Caco-2 (cell line): ENCODE measurements at regions not wholly inside any gene's neighbourhood (a gene's known extent, or its start where the extent isn't known, plus 50 kb on each side); places are given as distances from the start of the nearest gene placed in this dataset.

ENCODE experiments used
- BruUV-seq: library from RNA; stranded (reverse); fragments of 400-500 nt; replicated peaks from 2 replicates; lab custom pipeline; 2021; lab: Mats Ljungman, UMichigan
- CTCF ChIA-PET: fragments of 300-600 bp; sonication (Branson Sonifier 250); formaldehyde crosslinking; loops from one replicate; lab custom pipeline; 2022; ENCODE audit warnings: antibody characterized with exemption; lab: Charles Lee
- POLR2A ChIA-PET: fragments of 300-600 bp; sonication (Branson Sonifier 250); formaldehyde crosslinking; loops from one replicate; lab custom pipeline; 2022; ENCODE audit warnings: antibody characterized with exemption; lab: Charles Lee
- DNase-seq, 2 experiments: peaks; one replicate each; pipeline versions ENCODE4 v3.0.0 to v3.0.0-alpha.2; 2020 to 2022
- H3K27me3 ChIP-seq: replicated peaks from 2 replicates; pipeline ENCODE4 v1.6.0; 2011; ENCODE audit warnings: low read length; ENCODE audit not compliant: control insufficient read depth, insufficient read depth
- H3K36me3 ChIP-seq: 2 replicates; pipeline ENCODE4 v1.5.1; 2011; ENCODE audit warnings: low read length; ENCODE audit not compliant: control insufficient read depth, insufficient read depth
- H3K4me1 ChIP-seq: fragments of 250-450 bp; sonication (Bioruptor Pico); 2 replicates; pipeline ENCODE4 v1.5.1; 2020; ENCODE audit warnings: mild to moderate bottlenecking
- H3K4me3 ChIP-seq: 2 replicates; pipeline ENCODE4 v1.5.1; 2011; ENCODE audit warnings: low read depth, mild to moderate bottlenecking, control low read depth, low read length
- H3K9me3 ChIP-seq: fragments of 250-450 bp; sonication (Bioruptor Pico); 2 replicates; pipeline ENCODE4 v1.5.1; 2020; ENCODE audit warnings: mild to moderate bottlenecking, moderate library complexity
- H3K27ac Mint-ChIP-seq: one replicate; pipeline ENCODE4 v1.8.0; 2022; ENCODE audit warnings: mixed read lengths; ENCODE audit not compliant: unreplicated experiment
- H3K27me3 Mint-ChIP-seq: one replicate; pipeline ENCODE4 v1.8.0; 2022; ENCODE audit warnings: mixed read lengths; ENCODE audit not compliant: insufficient read depth, unreplicated experiment
- H3K36me3 Mint-ChIP-seq: one replicate; pipeline ENCODE4 v1.8.0; 2022; ENCODE audit warnings: mild to moderate bottlenecking, mixed read lengths; ENCODE audit not compliant: insufficient read depth, unreplicated experiment
- H3K4me1 Mint-ChIP-seq: one replicate; pipeline ENCODE4 v1.8.0; 2022; ENCODE audit warnings: low read depth, mixed read lengths; ENCODE audit not compliant: unreplicated experiment
- H3K4me3 Mint-ChIP-seq: one replicate; pipeline ENCODE4 v1.8.0; 2022; ENCODE audit warnings: mild to moderate bottlenecking, moderate library complexity, mixed read lengths; ENCODE audit not compliant: unreplicated experiment
- H3K9me3 Mint-ChIP-seq: one replicate; pipeline ENCODE4 v1.8.0; 2022; ENCODE audit warnings: mixed read lengths; ENCODE audit not compliant: unreplicated experiment
- intact Hi-C: fragments of 100-400 bp; cut with micrococcal nuclease; formaldehyde crosslinking; loops from one replicate; pipeline ENCODE4 v1.10.0; 2022; ENCODE audit not compliant: unreplicated experiment
- TF ChIP-seq, protein P1 (sequence below), 2 experiments: fragments of 200-600 bp in 1 of 2; IDR thresholded peaks; 1 replicate in 1 of 2; 2 replicates in 1 of 2; pipeline versions ENCODE4 v1.5.1 to v1.8.0; 2011 to 2022; ENCODE audit warnings: antibody characterized with exemption in 1 of 2, control low read depth in 1 of 2, inconsistent platforms in 1 of 2, low read depth in 1 of 2, low read length in 1 of 2, mild to moderate bottlenecking in 1 of 2, moderate library complexity in 1 of 2; ENCODE audit not compliant: insufficient read depth in 1 of 2, severe bottlenecking in 1 of 2, unreplicated experiment in 1 of 2

DNA sequence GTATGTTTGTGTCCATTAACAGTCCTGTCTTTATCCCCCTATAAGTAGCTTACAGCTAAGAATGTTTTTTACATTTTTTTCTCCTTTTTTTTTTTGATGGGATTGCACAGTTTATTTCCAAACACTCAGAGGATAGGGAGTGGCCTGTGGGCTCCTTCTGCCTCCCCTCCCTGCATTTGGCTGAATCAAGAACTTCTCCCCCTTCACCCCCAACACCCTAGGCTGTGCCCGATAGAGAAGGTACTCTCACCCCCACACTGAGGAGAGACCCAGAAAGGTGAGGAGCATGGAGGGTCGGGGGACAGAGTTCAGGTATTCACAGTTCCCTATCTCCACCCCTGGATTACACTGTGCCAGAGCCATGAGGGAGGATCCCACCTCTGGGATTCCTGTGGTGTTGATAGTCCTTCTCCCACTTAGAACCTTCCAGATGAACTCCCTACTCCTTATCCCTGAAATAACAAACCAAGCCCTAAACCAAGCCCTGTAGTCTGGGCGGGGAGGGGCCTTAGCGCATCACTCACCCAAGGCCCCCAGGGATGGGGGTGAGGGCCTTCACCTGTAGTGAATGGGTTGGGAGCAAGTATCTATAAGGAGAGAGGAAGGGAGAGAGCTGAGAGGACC lies 97.1 kb downstream of the ADAMTS15 start:
- Histone ChIP-seq H3K36me3 (no peaks in the 10 kb centered on the region), H3K27me3 (no peaks in the 10 kb centered on the region), H3K4me1 (no peaks in the 10 kb centered on the region), H3K9me3 (no peaks in the 10 kb centered on the region), H3K4me3 (no peak overlapping the region)
- DNase-seq, result no peak
- TF ChIP-seq, protein P1, sequence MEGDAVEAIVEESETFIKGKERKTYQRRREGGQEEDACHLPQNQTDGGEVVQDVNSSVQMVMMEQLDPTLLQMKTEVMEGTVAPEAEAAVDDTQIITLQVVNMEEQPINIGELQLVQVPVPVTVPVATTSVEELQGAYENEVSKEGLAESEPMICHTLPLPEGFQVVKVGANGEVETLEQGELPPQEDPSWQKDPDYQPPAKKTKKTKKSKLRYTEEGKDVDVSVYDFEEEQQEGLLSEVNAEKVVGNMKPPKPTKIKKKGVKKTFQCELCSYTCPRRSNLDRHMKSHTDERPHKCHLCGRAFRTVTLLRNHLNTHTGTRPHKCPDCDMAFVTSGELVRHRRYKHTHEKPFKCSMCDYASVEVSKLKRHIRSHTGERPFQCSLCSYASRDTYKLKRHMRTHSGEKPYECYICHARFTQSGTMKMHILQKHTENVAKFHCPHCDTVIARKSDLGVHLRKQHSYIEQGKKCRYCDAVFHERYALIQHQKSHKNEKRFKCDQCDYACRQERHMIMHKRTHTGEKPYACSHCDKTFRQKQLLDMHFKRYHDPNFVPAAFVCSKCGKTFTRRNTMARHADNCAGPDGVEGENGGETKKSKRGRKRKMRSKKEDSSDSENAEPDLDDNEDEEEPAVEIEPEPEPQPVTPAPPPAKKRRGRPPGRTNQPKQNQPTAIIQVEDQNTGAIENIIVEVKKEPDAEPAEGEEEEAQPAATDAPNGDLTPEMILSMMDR (IDR thresholded peaks at IDR 0.05; ENCODE audit: insufficient read depth in 1 of 2, low read depth in 1 of 2, low read length in 1 of 2, severe bottlenecking in 1 of 2, unreplicated experiment in 1 of 2), result no peak
- CTCF ChIA-PET, result no interaction called here
- no peaks in the 10 kb centered on the region for H3K36me3 Mint-ChIP-seq
- POLR2A ChIA-PET, result interaction anchor here (0.8 kb wide), 1 partner anchor 91 kb away, joined by 3 read pairs; no protein-coding TSS in a partner anchor
- intact Hi-C loops, result no loop called here
- H3K4me1 Mint-ChIP-seq, result no peaks in the 10 kb centered on the region
- peaks cover 13% of the 10 kb centered on the region for H3K27me3 Mint-ChIP-seq
- no peak overlapping the region for H3K4me3 Mint-ChIP-seq
- no peak overlapping the region for H3K27ac Mint-ChIP-seq
- H3K9me3 Mint-ChIP-seq, result no peaks in the 10 kb centered on the region
- no TSS peak for BruUV-seq

DNA sequence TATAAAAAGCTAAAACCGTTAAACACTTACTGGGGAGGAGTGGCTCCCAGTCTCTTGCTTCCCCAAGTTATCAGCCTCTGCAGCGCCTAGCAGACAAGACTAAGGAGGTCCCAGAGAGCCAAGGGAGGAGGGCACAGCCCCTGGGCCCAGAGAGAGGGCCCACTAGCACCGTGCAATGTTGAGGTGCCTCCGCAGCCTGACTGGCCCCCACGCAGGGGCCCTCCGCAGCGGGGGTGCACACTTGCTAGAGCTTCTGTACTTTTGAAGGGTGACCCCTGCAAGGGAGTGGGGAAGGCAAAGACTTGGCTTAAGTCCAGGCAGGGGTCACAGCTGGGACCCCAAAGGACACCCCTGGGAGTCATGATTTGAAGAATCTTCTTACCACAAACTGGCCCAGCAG lies 98.0 kb downstream of the ADAMTS15 start:
- Histone ChIP-seq H3K36me3 (no peaks in the 10 kb centered on the region), H3K4me3 (no peak overlapping the region), H3K4me1 (no peaks in the 10 kb centered on the region), H3K9me3 (no peaks in the 10 kb centered on the region), H3K27me3 (no peaks in the 10 kb centered on the region)
- no peak overlapping the region for H3K27ac Mint-ChIP-seq
- H3K4me1 Mint-ChIP-seq, result no peaks in the 10 kb centered on the region
- no TSS peak for BruUV-seq
- H3K4me3 Mint-ChIP-seq, result no peak overlapping the region
- ChIA-PET POLR2A (no interaction called here), CTCF (no interaction called here)
- intact Hi-C loops, result no loop called here
- no peaks in the 10 kb centered on the region for H3K9me3 Mint-ChIP-seq
- TF ChIP-seq, protein P1 (IDR thresholded peaks at IDR 0.05; ENCODE audit: insufficient read depth in 1 of 2, low read depth in 1 of 2, low read length in 1 of 2, severe bottlenecking in 1 of 2, unreplicated experiment in 1 of 2), result no peak
- no peaks in the 10 kb centered on the region for H3K36me3 Mint-ChIP-seq
- no peak for DNase-seq
- H3K27me3 Mint-ChIP-seq, result peaks cover 7% of the 10 kb centered on the region

DNA sequence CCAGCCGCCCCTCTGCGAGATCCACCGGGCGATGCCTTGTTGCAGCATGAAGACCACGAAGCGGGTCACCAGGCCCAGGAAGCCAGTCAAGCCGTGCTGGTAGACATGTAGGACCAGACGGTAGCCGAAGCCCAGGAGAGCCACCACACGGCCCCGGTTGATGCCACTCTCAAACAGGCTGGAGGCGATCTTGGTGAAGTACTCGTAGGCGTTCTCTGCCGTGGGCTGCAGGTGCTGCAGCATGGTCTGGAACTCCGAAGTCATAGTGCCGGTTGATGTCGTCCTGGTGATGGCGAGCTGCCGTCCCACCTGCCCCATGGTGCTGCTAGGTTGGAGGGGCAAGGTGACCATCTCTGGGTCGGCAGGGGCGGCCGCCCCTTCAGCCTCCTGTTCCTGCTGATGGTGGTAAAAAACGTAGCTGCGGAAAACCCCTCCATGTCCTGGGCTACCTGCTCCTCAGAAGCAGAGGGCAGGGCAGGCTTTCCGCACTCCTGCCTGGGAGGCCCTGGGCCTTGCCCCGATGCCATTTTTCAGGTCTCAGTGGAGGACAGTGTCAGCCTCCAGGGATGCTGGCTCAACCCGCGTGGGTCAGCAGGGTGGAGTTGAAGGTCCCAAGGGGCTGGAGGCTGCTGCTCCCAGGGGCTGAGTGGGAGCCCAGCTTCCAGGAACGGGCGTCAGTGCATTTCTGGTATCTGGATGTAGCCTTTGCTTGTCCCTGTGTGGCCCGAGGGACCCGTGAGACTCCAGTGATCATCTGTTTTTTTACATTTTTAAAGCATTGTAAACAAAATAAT lies 98.7 kb downstream of the ADAMTS15 start:
- ChIA-PET POLR2A (no interaction called here), CTCF (no interaction called here)
- DNase-seq, result no peak
- intact Hi-C loops, result no loop called here
- BruUV-seq, result no TSS peak
- Mint-ChIP-seq H3K4me3 (no peak overlapping the region), H3K36me3 (no peaks in the 10 kb centered on the region), H3K27me3 (peaks cover 4% of the 10 kb centered on the region), H3K27ac (no peak overlapping the region), H3K9me3 (no peaks in the 10 kb centered on the region), H3K4me1 (no peaks in the 10 kb centered on the region)
- TF ChIP-seq, protein P1 (IDR thresholded peaks at IDR 0.05; ENCODE audit: insufficient read depth in 1 of 2, low read depth in 1 of 2, low read length in 1 of 2, severe bottlenecking in 1 of 2, unreplicated experiment in 1 of 2), result no peak
- Histone ChIP-seq H3K4me1 (no peaks in the 10 kb centered on the region), H3K9me3 (no peaks in the 10 kb centered on the region), H3K36me3 (no peaks in the 10 kb centered on the region), H3K27me3 (no peaks in the 10 kb centered on the region), H3K4me3 (no peak overlapping the region)
